Upper lobe of left lung (tissue), 6 donors: ENCODE measurements at regions not wholly inside any gene's neighbourhood (a gene's known extent, or its start where the extent isn't known, plus 50 kb on each side); places are given as distances from the start of the nearest gene placed in this dataset.

Experiments used
- ATAC-seq, 2 donors: fragments of 200-7000 bp; cut with Tn5 transposase; one replicate each; pipeline ENCODE4 v1.9.1; 2022; ENCODE audit warnings: mild to moderate bottlenecking in 2 of 2, moderate library complexity in 2 of 2; ENCODE audit not compliant: low FRiP score in 2 of 2
- DNase-seq, 2 donors: peaks; one replicate each; pipeline ENCODE4 v3.0.0-alpha.2; 2019 to 2020
- H3K27ac ChIP-seq, 4 donors: fragments of 200-600 bp; sonication (generic); one replicate each; pipeline ENCODE4 v1.5.1; 2016 to 2019
- H3K27me3 ChIP-seq, 4 donors: fragments of 200-600 bp; sonication (generic); one replicate each; pipeline ENCODE4 v1.5.1; 2017 to 2019
- H3K36me3 ChIP-seq, 4 donors: fragments of 200-600 bp; sonication (generic); one replicate each; pipeline ENCODE4 v1.5.1; 2016 to 2019
- H3K4me1 ChIP-seq, 4 donors: fragments of 200-600 bp; sonication (generic); one replicate each; pipeline ENCODE4 v1.5.1; 2018 to 2019
- H3K4me3 ChIP-seq, 4 donors: fragments of 200-600 bp; sonication (generic); one replicate each; pipeline ENCODE4 v1.5.1; 2017 to 2019; ENCODE audit warnings: mild to moderate bottlenecking in 2 of 4, moderate library complexity in 1 of 4
- H3K9me3 ChIP-seq, 4 donors: fragments of 200-600 bp; sonication (generic); one replicate each; pipeline ENCODE4 v1.5.1; 2018 to 2019
- EP300 ChIP-seq, 4 donors: sonication (generic); formaldehyde crosslinking; IDR thresholded peaks; one replicate each; pipeline ENCODE4 v1.5.1; 2017; ENCODE audit warnings: antibody characterized with exemption in 4 of 4, control low read depth in 2 of 4
- POLR2A ChIP-seq, 4 donors: fragments of 450-650 bp; IDR thresholded peaks; one replicate each; pipeline ENCODE4 v1.5.1; 2016 to 2017; ENCODE audit warnings: antibody characterized with exemption in 4 of 4, mild to moderate bottlenecking in 2 of 4
- POLR2AphosphoS5 ChIP-seq, 2 donors: sonication (generic); formaldehyde crosslinking; IDR thresholded peaks; one replicate each; pipeline ENCODE4 v1.5.1; 2017; ENCODE audit warnings: antibody characterized with exemption in 2 of 2
- WGBS, 2 donors: methylation state at CpG; one replicate each; pipeline ENCODE4 v1.1.5; 2017 to 2018; 5-methylcytosine and 5-hydroxymethylcytosine counted together
- TF ChIP-seq, protein P1 (sequence below), 6 experiments: fragments of 450-650 bp in 4 of 6; fragments of 200-600 bp in 2 of 6; sonication (generic) in 2 of 6; IDR thresholded peaks; one replicate each; pipeline ENCODE4 v1.5.1; 2016 to 2019; ENCODE audit warnings: antibody characterized with exemption in 6 of 6
- donor health status: DM: no; HTN: no; CAD: no; lungs with moderate emphysema.
- donor health status: DM: no; HTN: yes; CAD: no; lungs with severe emphysema.

DNA sequence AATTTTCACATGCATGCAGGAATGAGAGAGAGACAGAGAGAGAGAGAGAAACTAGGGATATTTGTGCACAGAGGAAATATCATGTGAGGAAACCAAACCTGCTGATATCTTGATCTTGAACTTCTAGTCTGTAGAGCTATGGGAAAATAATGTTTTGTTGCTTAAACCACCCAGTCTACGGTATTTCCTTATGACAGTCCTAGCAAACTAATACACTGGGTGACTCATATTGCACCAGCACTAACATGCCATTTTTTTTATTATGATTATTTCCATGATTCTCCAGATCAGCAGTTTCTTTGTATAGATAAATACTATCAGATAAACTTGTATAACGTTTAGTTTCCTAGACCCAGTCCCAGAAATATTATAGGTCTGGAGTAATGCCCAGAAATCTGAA, 1259.0 kb downstream of the ZPLD1 start:
- TF ChIP-seq POLR2AphosphoS5 (IDR thresholded peaks at IDR 0.05) (no peak), EP300 (IDR thresholded peaks at IDR 0.05) (no peak), POLR2A (IDR thresholded peaks at IDR 0.05) (no peak)
- TF ChIP-seq, protein P1, sequence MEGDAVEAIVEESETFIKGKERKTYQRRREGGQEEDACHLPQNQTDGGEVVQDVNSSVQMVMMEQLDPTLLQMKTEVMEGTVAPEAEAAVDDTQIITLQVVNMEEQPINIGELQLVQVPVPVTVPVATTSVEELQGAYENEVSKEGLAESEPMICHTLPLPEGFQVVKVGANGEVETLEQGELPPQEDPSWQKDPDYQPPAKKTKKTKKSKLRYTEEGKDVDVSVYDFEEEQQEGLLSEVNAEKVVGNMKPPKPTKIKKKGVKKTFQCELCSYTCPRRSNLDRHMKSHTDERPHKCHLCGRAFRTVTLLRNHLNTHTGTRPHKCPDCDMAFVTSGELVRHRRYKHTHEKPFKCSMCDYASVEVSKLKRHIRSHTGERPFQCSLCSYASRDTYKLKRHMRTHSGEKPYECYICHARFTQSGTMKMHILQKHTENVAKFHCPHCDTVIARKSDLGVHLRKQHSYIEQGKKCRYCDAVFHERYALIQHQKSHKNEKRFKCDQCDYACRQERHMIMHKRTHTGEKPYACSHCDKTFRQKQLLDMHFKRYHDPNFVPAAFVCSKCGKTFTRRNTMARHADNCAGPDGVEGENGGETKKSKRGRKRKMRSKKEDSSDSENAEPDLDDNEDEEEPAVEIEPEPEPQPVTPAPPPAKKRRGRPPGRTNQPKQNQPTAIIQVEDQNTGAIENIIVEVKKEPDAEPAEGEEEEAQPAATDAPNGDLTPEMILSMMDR (IDR thresholded peaks at IDR 0.05): no peak
- Histone ChIP-seq H3K36me3 (no peaks in the 10 kb centered on the region), H3K27ac (no peak overlapping the region), H3K9me3 (peaks cover 0 to 3% (median 0%) of the 10 kb centered on the region in 4 donors), H3K4me1 (no peaks in the 10 kb centered on the region), H3K4me3 (no peak overlapping the region), H3K27me3 (no peaks in the 10 kb centered on the region)
- DNase-seq (no peak), ATAC-seq (no peak)
- 62 to 69% methylated on average over 2 of the region's 2 CpGs for WGBS, 2 donors

- Histone ChIP-seq H3K9me3 (no peaks in the 10 kb centered on the region), H3K36me3 (no peaks in the 10 kb centered on the region), H3K27ac (no peak overlapping the region), H3K27me3 (no peaks in the 10 kb centered on the region), H3K4me3 (no peak overlapping the region), H3K4me1 (no peaks in the 10 kb centered on the region)
- TF ChIP-seq EP300 (IDR thresholded peaks at IDR 0.05) (no peak), POLR2AphosphoS5 (IDR thresholded peaks at IDR 0.05) (no peak), POLR2A (IDR thresholded peaks at IDR 0.05) (no peak)
- TF ChIP-seq, protein P1 (IDR thresholded peaks at IDR 0.05): no peak
- DNase-seq (no peak), ATAC-seq (no peak)
- 87 to 88% methylated on average over 1 of the region's 1 CpG for WGBS, 2 donors
These were observed 1263.8 kb downstream of the ZPLD1 start for GRCh38 chr3:103698646-103699045.

GRCh38 chr3:103699228-103699627, 1264.4 kb downstream of the ZPLD1 start:
- H3K4me3 ChIP-seq: no peak overlapping the region
- H3K27ac ChIP-seq: no peak overlapping the region
- DNase-seq: no peak
- no peaks in the 10 kb centered on the region for H3K4me1 ChIP-seq
- H3K36me3 ChIP-seq: no peaks in the 10 kb centered on the region
- no peaks in the 10 kb centered on the region for H3K27me3 ChIP-seq
- no peaks in the 10 kb centered on the region for H3K9me3 ChIP-seq
- no peak for ATAC-seq
- 92 to 98% methylated on average over 3 of the region's 3 CpGs for WGBS, 2 donors
- TF ChIP-seq, protein P1 (IDR thresholded peaks at IDR 0.05): no peak
- TF ChIP-seq POLR2A (IDR thresholded peaks at IDR 0.05) (no peak), POLR2AphosphoS5 (IDR thresholded peaks at IDR 0.05) (no peak), EP300 (IDR thresholded peaks at IDR 0.05) (no peak)

DNA sequence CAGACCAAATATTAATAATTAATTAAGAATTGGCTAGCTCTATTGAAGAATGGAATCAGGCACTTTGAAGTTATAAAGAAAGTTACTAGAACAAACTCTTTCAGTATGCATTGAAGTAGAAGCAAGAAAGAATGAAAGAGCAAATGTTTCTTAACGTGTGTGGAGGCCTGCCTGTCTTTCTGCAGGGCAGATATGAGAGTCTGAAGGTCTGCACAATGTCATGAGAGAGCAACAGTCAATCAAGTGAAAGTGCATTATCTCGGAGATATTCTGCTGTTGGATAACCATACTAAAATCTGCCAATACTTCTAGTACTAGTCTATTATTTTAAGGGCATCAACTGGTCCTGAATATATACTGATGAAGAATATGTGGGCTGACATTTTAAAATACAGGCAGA, 1270.8 kb downstream of the ZPLD1 start:
- no peaks in the 10 kb centered on the region for H3K36me3 ChIP-seq
- 42 to 58% methylated on average over 2 of the region's 2 CpGs for WGBS, 2 donors
- no peak for TF ChIP-seq POLR2AphosphoS5 (IDR thresholded peaks at IDR 0.05)
- DNase-seq (no peak), ATAC-seq (no peak)
- H3K27ac ChIP-seq: no peak overlapping the region
- H3K4me3 ChIP-seq: no peak overlapping the region
- H3K9me3 ChIP-seq: no peaks in the 10 kb centered on the region
- no peaks in the 10 kb centered on the region for H3K4me1 ChIP-seq
- no peaks in the 10 kb centered on the region for H3K27me3 ChIP-seq

- WGBS, 2 donors: 53 to 67% methylated on average over 1 of the region's 1 CpG
These were observed 1271.9 kb downstream of the ZPLD1 start for GRCh38 chr3:103706671-103707070.

More at GRCh38 chr3:103706671-103707070, 1271.9 kb downstream of the ZPLD1 start:
- H3K27ac ChIP-seq: no peak overlapping the region
- H3K4me1 ChIP-seq: no peaks in the 10 kb centered on the region
- H3K4me3 ChIP-seq: no peak overlapping the region
- H3K9me3 ChIP-seq: no peaks in the 10 kb centered on the region
- no peak for DNase-seq
- H3K36me3 ChIP-seq: no peaks in the 10 kb centered on the region
- no peaks in the 10 kb centered on the region for H3K27me3 ChIP-seq
- ATAC-seq: no peak
- TF ChIP-seq EP300 (IDR thresholded peaks at IDR 0.05): no peak
- TF ChIP-seq, protein P1 (IDR thresholded peaks at IDR 0.05): no peak
